Activated naive CD4-positive, alpha-beta T cell treated with anti-CD3 and anti-CD28 coated beads for 36 hours (primary cell): ENCODE measurements at regions not wholly inside any gene's neighbourhood (a gene's known extent, or its start where the extent isn't known, plus 50 kb on each side); places are given as distances from the start of the nearest gene placed in this dataset.
"Not testable (repeated sequence)": the region's sequence is repeated elsewhere in the genome, so short reads cannot be mapped to it uniquely, and the experiment has no call there.

ENCODE experiments used
- CTCF ChIA-PET: fragments of 350-600 bp; sonication (Branson Sonifier 250); formaldehyde crosslinking; loops from one replicate; lab custom pipeline; 2021; ENCODE audit warnings: antibody characterized with exemption; lab: Charles Lee
- DNase-seq: peaks from one replicate; pipeline ENCODE4 v3.0.0-alpha.2; 2020
- H3K27ac Mint-ChIP-seq: one replicate; pipeline ENCODE4 v1.8.0; 2021; ENCODE audit warnings: mild to moderate bottlenecking, mixed read lengths
- H3K27me3 Mint-ChIP-seq: one replicate; pipeline ENCODE4 v1.8.0; 2021; ENCODE audit warnings: low read depth, mixed read lengths
- H3K36me3 Mint-ChIP-seq: one replicate; pipeline ENCODE4 v1.8.0; 2021; ENCODE audit warnings: low read depth, mixed read lengths
- H3K4me1 Mint-ChIP-seq: one replicate; pipeline ENCODE4 v1.8.0; 2021; ENCODE audit warnings: low read depth, mixed read lengths
- H3K4me3 Mint-ChIP-seq: one replicate; pipeline ENCODE4 v1.8.0; 2021; ENCODE audit warnings: mild to moderate bottlenecking, moderate library complexity, mixed read lengths
- H3K9me3 Mint-ChIP-seq: one replicate; pipeline ENCODE4 v1.8.0; 2021; ENCODE audit warnings: mixed read lengths
- intact Hi-C: fragments of 100-400 bp; cut with micrococcal nuclease; formaldehyde crosslinking; loops from one replicate; pipeline ENCODE4 v1.15.1; 2023

GRCh38 chr17:22227699-22228553, 535.6 kb downstream of the KCNJ18 start:
- intact Hi-C loops, CTCF ChIA-PET, H3K4me1 Mint-ChIP-seq, H3K36me3 Mint-ChIP-seq, H3K9me3 Mint-ChIP-seq, H3K27ac Mint-ChIP-seq, H3K4me3 Mint-ChIP-seq, DNase-seq, H3K27me3 Mint-ChIP-seq: not testable (repeated sequence)

GRCh38 chr17:22229821-22230220, 537.5 kb downstream of the KCNJ18 start:
- DNase-seq, H3K4me3 Mint-ChIP-seq, intact Hi-C loops, H3K27me3 Mint-ChIP-seq, H3K9me3 Mint-ChIP-seq, H3K27ac Mint-ChIP-seq, CTCF ChIA-PET, H3K4me1 Mint-ChIP-seq, H3K36me3 Mint-ChIP-seq: not testable (repeated sequence)

- CTCF ChIA-PET = no interaction called here
- no peak overlapping the region for H3K27ac Mint-ChIP-seq
- H3K9me3 Mint-ChIP-seq = peaks cover 10% of the 10 kb centered on the region
- H3K4me3 Mint-ChIP-seq = no peak overlapping the region
- H3K4me1 Mint-ChIP-seq = no peaks in the 10 kb centered on the region
- intact Hi-C loops = no loop called here
- no peak for DNase-seq
- H3K27me3 Mint-ChIP-seq = no peaks in the 10 kb centered on the region
- H3K36me3 Mint-ChIP-seq = no peaks in the 10 kb centered on the region
Measured at GRCh38 chr17:22233382-22233781, 541.1 kb downstream of the KCNJ18 start.

- Mint-ChIP-seq H3K27ac (no peak overlapping the region), H3K4me1 (no peaks in the 10 kb centered on the region), H3K9me3 (peaks cover 4% of the 10 kb centered on the region), H3K4me3 (no peak overlapping the region), H3K36me3 (no peaks in the 10 kb centered on the region), H3K27me3 (no peaks in the 10 kb centered on the region)
- intact Hi-C loops = no loop called here
- no peak for DNase-seq
- CTCF ChIA-PET = no interaction called here
Measured at GRCh38 chr17:22242472-22242871, 550.1 kb downstream of the KCNJ18 start.

- CTCF ChIA-PET = no interaction called here
- no peak for DNase-seq
- peaks cover 6% of the 10 kb centered on the region for H3K9me3 Mint-ChIP-seq
- H3K4me1 Mint-ChIP-seq = no peaks in the 10 kb centered on the region
- H3K27me3 Mint-ChIP-seq = no peaks in the 10 kb centered on the region
- intact Hi-C loops = no loop called here
- no peak overlapping the region for H3K4me3 Mint-ChIP-seq
- H3K36me3 Mint-ChIP-seq = no peaks in the 10 kb centered on the region
- no peak overlapping the region for H3K27ac Mint-ChIP-seq
Measured at GRCh38 chr17:22251498-22251897, 559.2 kb downstream of the KCNJ18 start.

- no peak for DNase-seq
- CTCF ChIA-PET = no interaction called here
- H3K4me1 Mint-ChIP-seq = no peaks in the 10 kb centered on the region
- H3K36me3 Mint-ChIP-seq = no peaks in the 10 kb centered on the region
- H3K4me3 Mint-ChIP-seq = no peak overlapping the region
- H3K9me3 Mint-ChIP-seq = peaks cover 6% of the 10 kb centered on the region
- H3K27me3 Mint-ChIP-seq = no peaks in the 10 kb centered on the region
- intact Hi-C loops = no loop called here
- no peak overlapping the region for H3K27ac Mint-ChIP-seq
Measured at GRCh38 chr17:22253007-22253406, 560.7 kb downstream of the KCNJ18 start.

GRCh38 chr17:22265807-22266206, 573.5 kb downstream of the KCNJ18 start:
- no peaks in the 10 kb centered on the region for H3K36me3 Mint-ChIP-seq
- CTCF ChIA-PET = no interaction called here
- H3K27ac Mint-ChIP-seq = no peak overlapping the region
- peaks cover 6% of the 10 kb centered on the region for H3K9me3 Mint-ChIP-seq
- no peaks in the 10 kb centered on the region for H3K4me1 Mint-ChIP-seq
- H3K27me3 Mint-ChIP-seq = no peaks in the 10 kb centered on the region
- no peak for DNase-seq
- H3K4me3 Mint-ChIP-seq = no peak overlapping the region
- intact Hi-C loops = no loop called here

GRCh38 chr17:22266231-22266630, 573.9 kb downstream of the KCNJ18 start:
- no peak for DNase-seq
- H3K9me3 Mint-ChIP-seq = peaks cover 5% of the 10 kb centered on the region
- CTCF ChIA-PET = no interaction called here
- no peaks in the 10 kb centered on the region for H3K4me1 Mint-ChIP-seq
- H3K27me3 Mint-ChIP-seq = no peaks in the 10 kb centered on the region
- intact Hi-C loops = no loop called here
- no peak overlapping the region for H3K27ac Mint-ChIP-seq
- no peaks in the 10 kb centered on the region for H3K36me3 Mint-ChIP-seq
- no peak overlapping the region for H3K4me3 Mint-ChIP-seq

- intact Hi-C loops = no loop called here
- Mint-ChIP-seq H3K36me3 (no peaks in the 10 kb centered on the region), H3K27ac (no peak overlapping the region), H3K4me1 (no peaks in the 10 kb centered on the region), H3K9me3 (peaks cover 7% of the 10 kb centered on the region), H3K27me3 (no peaks in the 10 kb centered on the region), H3K4me3 (no peak overlapping the region)
- CTCF ChIA-PET = no interaction called here
- DNase-seq = no peak
Measured at GRCh38 chr17:22267019-22267418, 574.7 kb downstream of the KCNJ18 start.

GRCh38 chr17:22268214-22268911, 576.0 kb downstream of the KCNJ18 start:
- no peaks in the 10 kb centered on the region for H3K27me3 Mint-ChIP-seq
- H3K9me3 Mint-ChIP-seq = peaks cover 14% of the 10 kb centered on the region
- H3K4me3 Mint-ChIP-seq = no peak overlapping the region
- DNase-seq = no peak
- H3K4me1 Mint-ChIP-seq = no peaks in the 10 kb centered on the region
- H3K27ac Mint-ChIP-seq = no peak overlapping the region
- CTCF ChIA-PET = no interaction called here
- intact Hi-C loops = no loop called here
- H3K36me3 Mint-ChIP-seq = no peaks in the 10 kb centered on the region

- DNase-seq = no peak
- H3K36me3 Mint-ChIP-seq = no peaks in the 10 kb centered on the region
- CTCF ChIA-PET = no interaction called here
- H3K4me3 Mint-ChIP-seq = no peak overlapping the region
- no peaks in the 10 kb centered on the region for H3K27me3 Mint-ChIP-seq
- no peaks in the 10 kb centered on the region for H3K4me1 Mint-ChIP-seq
- intact Hi-C loops = no loop called here
- H3K27ac Mint-ChIP-seq = no peak overlapping the region
- H3K9me3 Mint-ChIP-seq = peaks cover 14% of the 10 kb centered on the region
Measured at GRCh38 chr17:22268912-22269220, 576.5 kb downstream of the KCNJ18 start.

- intact Hi-C loops = no loop called here
- H3K9me3 Mint-ChIP-seq = peaks cover 14% of the 10 kb centered on the region
- no peaks in the 10 kb centered on the region for H3K36me3 Mint-ChIP-seq
- no peak overlapping the region for H3K27ac Mint-ChIP-seq
- CTCF ChIA-PET = no interaction called here
- DNase-seq = no peak
- no peaks in the 10 kb centered on the region for H3K27me3 Mint-ChIP-seq
- H3K4me1 Mint-ChIP-seq = no peaks in the 10 kb centered on the region
- no peak overlapping the region for H3K4me3 Mint-ChIP-seq
Measured at GRCh38 chr17:22270381-22270780, 578.1 kb downstream of the KCNJ18 start.

GRCh38 chr17:22270809-22271208, 578.5 kb downstream of the KCNJ18 start:
- H3K36me3 Mint-ChIP-seq, CTCF ChIA-PET, DNase-seq, H3K4me1 Mint-ChIP-seq, H3K4me3 Mint-ChIP-seq, H3K27ac Mint-ChIP-seq, intact Hi-C loops, H3K27me3 Mint-ChIP-seq: not testable (repeated sequence)
- H3K9me3 Mint-ChIP-seq = peaks cover 14% of the 10 kb centered on the region
